Stimulated activated CD8-positive, alpha-beta memory T cell treated with anti-CD3 and anti-CD28 coated beads, Interleukin-7, amount 100 ng/mL, for 4 hours (primary cell): ENCODE measurements at regions not wholly inside any gene's neighbourhood (a gene's known extent, or its start where the extent isn't known, plus 50 kb on each side); places are given as distances from the start of the nearest gene placed in this dataset.

ENCODE experiments used
- DNase-seq, 2 donors: peaks; one replicate each; pipeline ENCODE4 v3.0.0-alpha.2; 2020; ENCODE audit warnings: low read depth in 2 of 2

DNA sequence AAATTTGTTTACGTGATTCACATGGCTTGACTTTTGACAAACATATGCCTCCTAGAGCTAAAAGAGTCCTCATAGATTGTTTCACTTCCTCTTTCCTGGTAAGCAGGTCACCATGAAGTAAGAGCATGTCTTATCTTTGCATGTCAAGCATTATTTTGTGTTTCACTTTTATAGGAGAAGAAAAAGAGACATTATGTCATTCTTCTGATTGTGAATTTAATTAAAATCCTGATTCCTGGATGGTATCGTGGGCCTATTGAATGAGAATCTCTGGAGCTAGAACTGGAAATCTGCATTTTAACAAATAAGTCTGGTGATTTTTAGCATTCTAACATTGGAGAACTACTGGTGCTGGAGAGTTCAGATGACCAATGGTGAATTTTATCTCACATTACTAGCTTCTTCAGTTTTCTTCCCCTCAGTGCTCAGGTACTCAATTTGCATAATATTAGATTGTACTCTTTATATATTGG, 218.6 kb upstream of the ATP2B1 start:
- DNase-seq = no peak

DNA sequence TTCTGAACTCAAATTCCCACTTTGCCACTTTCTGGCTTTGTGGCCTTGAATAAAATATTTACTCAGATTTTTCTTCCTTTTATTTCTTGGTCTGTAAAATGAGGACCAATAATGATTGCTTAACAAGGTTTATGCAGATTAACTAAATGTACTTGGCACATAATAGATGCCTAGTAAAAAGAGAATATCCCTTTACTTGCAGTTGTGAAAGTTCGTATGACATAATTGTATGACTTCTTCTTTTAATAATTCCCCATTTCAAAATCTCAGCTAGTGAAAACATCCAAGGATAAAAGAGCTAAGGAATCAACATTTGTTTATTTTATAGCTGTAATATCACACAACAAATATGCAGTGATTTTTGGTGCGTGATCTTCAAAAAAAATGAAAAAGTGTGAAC, 215.6 kb upstream of the ATP2B1 start:
- DNase-seq = no peak

GRCh38 chr12:89923091-89923490, 214.5 kb upstream of the ATP2B1 start:
- DNase-seq = no peak

DNA sequence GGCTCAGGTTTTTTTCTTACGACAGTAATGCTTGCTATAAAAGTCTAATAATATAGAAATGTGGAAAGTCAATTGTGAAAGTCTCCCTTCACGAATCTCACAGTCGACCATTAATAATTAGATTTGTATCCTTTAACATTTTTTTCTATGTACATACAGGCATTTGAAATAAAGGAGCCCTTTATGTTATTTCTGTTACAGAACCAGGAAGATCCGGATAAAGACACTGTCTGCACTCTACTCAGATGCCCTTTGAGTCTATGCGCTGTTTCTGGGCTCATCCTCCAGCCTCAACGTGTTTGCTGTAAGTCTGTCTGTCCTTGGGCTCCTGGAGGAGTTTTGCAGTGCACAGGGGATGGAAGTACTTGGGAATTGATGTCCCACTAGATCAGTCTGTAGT, 212.2 kb upstream of the ATP2B1 start:
- no peak for DNase-seq

- no peak for DNase-seq
Measured at GRCh38 chr12:89919241-89919906, 210.7 kb upstream of the ATP2B1 start.

DNA sequence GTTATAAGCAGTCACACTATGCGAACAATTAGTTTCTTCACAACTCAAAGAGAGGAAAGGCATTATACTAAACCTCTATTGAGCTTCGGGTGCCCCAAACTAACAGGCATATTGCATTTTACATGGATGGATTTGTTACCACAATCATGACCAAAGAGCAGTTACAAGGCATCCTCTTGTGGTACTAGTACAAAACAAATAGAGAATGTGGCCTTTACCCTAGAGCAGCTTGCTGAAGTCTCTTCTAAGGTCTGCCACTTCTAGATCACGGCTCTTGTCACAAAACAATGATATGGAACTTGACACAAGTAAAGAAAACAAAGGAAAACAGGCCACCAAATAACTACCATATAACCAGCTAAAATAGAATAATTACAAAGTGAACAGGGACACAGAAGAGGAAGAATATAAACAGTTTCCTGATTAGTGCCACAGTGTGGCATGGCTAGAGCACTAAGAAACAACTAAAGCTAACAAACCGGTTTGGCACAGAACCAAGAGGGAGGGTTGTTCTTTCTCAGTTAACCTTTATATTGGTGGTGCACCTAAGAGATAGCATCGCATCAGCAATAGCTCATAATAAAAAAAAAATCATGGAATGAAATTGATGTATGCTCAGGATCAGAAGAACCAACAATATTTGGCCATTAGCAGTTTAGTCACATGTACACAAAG, 209.7 kb upstream of the ATP2B1 start:
- no peak for DNase-seq

GRCh38 chr12:89909753-89910152, 201.1 kb upstream of the ATP2B1 start:
- DNase-seq = no peak

DNA sequence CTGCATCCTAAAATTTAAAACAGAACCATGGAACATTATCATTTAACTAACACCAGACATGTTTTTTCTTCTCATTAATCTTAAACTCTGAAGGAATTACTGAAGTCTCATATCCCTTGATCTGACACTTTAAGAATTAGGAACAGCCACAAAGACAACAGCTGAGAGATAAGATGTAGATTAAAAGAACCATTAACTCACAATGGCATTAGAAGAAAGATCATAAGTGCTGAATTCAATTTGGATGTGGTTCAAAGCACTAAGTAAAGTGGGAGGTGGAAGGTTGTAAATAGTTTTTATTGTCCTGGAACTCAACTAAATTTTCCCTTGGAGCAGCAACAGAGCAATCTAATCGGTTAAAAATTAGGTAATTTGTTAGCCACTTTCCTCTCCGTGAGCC, 199.0 kb upstream of the ATP2B1 start:
- DNase-seq = no peak

- DNase-seq = no peak
Measured at GRCh38 chr12:89906824-89907223, 198.2 kb upstream of the ATP2B1 start.

DNA sequence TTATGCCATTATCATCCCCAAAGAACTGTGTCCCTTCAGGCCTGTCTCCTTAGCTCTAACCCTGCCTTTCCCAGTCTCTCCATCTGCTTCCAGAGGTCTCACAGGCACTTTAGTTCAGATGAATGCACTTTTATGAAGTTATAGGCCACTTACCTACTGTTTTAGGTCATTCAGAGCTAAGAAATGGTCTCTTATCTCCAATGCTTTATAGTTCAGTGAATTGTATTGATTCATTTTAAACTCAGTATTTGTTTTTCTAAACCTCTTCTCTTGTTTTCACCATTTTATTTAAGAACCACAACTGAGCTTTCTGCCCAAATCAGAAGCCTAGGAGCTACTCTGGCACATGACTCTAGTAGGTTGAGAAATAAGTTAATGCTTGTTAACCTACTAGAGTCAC, 197.5 kb upstream of the ATP2B1 start:
- no peak for DNase-seq

DNA sequence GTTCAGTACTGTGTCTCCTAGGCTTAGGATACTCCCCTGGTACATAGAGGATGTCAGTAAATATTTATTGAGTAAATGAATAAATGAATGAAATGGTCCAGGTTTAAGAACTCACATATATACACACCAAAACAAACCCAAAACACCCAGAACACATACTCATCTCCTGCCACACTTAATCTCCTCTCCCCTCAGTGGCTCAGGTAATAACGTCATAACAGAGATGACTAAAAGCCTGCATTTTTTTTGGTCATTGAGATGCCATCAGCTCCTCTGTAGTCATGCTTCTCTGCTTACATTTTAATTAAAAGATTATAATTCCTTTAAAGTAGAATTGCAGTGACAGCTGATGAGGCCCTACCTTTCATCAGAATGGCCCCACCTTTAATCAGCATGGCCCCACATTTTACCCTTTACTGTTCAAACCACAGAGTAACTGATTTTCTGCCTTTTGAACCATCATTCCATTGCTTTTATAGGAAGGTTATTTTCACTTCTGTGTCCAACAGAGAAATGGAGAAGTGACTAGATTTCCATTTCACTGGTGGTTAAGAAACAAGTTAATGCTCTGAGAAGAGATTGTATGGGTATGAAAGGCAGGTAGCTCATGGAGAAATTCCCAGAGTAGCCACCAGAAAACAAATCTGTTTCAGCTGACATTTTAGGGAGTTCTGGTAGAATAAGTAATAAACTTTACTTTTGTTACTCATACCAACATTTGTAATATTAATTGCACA, 193.4 kb upstream of the ATP2B1 start:
- no peak for DNase-seq

DNA sequence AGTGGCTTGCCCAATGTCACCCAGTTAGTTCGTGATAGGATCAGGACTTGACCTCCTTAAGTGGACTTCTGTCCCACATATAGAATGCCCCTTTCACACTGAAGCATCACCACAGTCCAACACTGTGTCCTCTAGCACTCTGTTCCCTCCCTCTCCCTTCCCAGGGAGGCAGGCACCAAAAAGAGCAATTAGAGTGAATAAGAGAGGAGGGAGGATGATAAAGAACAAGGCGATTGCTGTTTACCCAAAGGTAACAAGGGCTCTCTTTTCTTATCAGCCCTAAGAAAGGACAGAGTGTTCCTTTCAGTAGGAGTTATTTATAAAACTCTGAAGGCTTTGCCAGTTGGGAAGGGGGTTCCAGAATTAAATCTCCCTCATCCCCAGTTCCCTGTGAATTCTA, 192.7 kb upstream of the ATP2B1 start:
- DNase-seq = no peak

- DNase-seq = no peak
Measured at GRCh38 chr12:89899651-89900050, 191.0 kb upstream of the ATP2B1 start.

- DNase-seq = no peak
Measured at GRCh38 chr12:89895591-89895990, 187.0 kb upstream of the ATP2B1 start.

GRCh38 chr12:89895101-89895500, 186.5 kb upstream of the ATP2B1 start:
- no peak for DNase-seq

DNA sequence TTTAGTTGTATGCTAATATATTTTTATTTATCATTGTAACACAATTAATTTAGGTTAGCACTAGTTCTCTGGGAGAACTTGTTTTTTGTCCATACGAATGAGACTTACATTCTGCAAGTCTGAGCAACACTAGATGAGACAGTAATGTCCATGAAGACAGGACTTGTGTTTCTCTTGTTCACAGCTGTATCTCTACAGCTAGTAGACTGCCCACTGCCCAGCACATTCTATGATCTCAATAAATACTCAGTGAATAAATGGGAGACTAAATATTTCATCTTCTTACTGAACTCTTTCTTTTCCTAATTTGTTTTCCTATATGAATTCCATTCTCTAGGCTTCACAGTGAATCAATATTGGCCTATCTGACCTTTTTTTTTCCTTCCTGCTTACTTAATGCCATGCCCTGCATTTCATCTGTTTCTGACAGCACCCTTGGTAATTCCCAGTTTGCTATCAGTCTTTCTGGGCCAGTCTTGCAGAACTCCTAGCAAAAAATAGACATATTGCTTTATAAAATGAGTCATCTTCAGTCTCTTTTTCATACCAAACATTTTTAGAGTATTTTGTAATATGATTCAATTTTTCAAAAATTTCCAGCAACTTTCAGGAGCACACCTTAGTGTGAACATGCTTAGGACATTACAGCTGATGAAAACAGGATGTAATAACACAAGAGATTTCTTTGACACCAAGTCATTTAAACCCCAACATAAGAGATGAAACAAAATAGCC, 185.5 kb upstream of the ATP2B1 start:
- no peak for DNase-seq

DNA sequence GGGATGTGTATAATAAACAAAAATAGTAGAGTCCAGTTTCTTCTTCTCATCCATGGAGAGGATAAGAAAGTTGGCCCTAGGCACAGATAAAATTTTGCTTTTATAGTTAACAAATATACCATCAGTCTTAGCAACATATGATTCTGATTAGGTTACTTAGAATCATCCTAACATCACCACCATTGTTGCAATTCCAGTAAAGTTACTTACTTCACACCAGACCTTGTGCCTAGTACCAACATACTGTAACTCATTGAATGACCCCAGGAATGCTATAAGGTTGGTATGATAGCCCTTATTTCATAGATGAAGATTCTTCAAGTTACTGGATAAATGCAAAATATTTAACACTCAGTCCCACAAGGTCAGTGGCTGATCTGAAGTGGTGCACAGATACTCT, 183.8 kb upstream of the ATP2B1 start:
- DNase-seq = no peak

DNA sequence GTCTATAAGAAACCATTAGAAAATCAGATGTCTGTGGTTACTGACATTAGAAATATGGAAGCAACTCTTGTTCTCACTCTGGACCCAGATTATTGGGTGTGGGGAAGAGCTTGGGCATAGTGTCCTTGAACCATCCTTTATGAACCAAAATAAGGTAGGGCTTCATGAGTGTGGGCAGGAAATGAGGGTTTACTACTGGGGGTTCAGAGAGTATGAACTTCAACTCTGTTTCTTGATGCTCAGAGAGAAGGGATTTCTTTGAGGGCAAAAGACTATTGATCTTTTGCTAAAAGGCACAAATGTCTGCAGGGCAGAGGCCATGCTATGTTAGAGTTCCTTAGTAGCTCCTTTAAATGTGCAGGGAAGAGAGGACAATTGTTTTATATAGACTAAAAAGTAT, 183.3 kb upstream of the ATP2B1 start:
- DNase-seq = no peak

GRCh38 chr12:89890161-89890560, 181.5 kb upstream of the ATP2B1 start:
- no peak for DNase-seq

GRCh38 chr12:89889062-89889461, 180.4 kb upstream of the ATP2B1 start:
- DNase-seq = no peak

DNA sequence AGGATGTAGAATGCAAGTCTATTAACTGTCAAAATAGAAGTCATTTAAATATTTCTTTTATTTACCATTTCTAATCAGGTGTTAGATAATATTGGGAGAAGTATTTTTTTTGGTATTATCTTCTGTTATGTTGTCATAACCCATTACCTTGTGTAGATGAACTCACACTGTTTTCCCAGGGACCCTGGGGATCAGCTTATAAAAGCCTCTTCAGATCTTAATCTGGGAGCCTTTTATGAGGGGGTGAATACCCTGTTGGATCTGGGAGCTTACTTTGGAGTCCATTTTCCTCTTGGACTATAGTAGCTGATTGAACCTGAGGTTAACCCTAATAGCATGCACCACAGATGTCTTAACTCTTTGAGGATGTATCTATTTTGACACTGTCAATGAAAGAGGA, 176.3 kb upstream of the ATP2B1 start:
- DNase-seq = no peak

DNA sequence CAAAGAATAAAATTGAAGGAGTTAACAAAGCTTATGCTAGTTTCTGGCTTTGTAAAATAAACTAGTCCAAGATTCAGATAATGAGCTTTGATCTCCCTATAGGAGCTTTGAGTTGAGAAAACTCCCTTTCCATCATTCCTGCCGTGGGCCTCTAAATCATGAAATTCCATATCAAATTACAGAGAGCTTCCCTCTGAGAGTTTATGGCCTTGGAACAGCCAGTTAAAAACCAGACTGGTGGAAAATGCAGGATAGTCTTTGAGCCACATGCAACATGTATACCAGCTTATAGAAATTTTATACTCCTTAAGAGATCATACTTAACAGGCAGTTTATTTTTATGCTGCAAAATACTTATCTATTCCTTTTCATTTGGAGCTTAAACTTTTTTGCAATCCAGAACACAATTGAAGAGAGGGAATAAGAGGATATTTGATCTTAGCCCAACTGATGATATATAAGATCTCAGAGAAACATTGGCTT, 175.8 kb upstream of the ATP2B1 start:
- DNase-seq = no peak
